ENCODE measurements at regions not wholly inside any gene's neighbourhood (a gene's known extent, or its start where the extent isn't known, plus 50 kb on each side); places are given as distances from the start of the nearest gene placed in this dataset.

DNA sequence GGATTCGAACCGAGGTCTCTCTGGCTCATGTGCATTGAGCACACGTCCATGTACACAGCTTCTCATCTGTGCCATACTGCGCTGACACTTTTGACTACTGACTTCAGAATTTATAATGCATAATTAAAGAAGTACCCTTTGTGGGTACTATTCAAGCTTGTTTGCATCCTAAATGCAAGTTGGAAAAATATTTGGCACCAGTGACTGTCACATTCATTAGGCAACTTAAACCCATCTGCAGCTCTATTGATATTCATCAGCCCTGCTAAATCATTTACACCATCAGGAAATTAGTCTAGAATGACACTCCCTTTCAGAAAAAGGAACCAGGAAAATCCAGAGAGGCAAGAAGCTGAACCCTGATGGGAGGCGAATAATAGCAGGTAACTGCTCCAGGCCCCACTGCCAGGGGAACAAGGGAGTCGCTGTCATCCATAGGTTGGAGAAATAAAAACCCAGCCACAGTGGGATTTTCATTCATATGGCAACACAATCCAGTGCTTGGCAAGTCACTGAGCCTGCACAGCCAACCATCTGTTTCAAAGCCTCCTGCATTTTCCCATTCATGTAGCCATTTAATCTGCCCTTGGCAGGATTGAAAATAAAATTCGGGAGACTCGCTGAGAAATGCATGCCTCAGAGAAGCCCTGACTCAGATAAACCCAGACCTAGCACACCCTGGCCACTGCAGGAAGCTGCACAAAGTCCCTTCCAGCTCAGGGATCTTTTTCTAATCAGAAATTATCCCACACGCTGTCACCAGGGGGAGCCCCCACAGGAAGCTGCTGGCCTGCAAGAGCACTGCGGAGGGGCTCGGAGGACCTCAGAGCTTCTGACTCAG is 103.0 kb upstream of the VEPH1 start:
- Histone ChIP-seq H3K4me1 (no peaks in the 10 kb centered on the region), H3K36me3 (no peaks in the 10 kb centered on the region), H3K4me3 (ENCODE audit: low read depth, low read length) (no peak overlapping the region), H3K9me3 (no peaks in the 10 kb centered on the region), H3K27me3 (no peaks in the 10 kb centered on the region)
- TF ChIP-seq, protein P1, sequence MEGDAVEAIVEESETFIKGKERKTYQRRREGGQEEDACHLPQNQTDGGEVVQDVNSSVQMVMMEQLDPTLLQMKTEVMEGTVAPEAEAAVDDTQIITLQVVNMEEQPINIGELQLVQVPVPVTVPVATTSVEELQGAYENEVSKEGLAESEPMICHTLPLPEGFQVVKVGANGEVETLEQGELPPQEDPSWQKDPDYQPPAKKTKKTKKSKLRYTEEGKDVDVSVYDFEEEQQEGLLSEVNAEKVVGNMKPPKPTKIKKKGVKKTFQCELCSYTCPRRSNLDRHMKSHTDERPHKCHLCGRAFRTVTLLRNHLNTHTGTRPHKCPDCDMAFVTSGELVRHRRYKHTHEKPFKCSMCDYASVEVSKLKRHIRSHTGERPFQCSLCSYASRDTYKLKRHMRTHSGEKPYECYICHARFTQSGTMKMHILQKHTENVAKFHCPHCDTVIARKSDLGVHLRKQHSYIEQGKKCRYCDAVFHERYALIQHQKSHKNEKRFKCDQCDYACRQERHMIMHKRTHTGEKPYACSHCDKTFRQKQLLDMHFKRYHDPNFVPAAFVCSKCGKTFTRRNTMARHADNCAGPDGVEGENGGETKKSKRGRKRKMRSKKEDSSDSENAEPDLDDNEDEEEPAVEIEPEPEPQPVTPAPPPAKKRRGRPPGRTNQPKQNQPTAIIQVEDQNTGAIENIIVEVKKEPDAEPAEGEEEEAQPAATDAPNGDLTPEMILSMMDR (IDR thresholded peaks at IDR 0.05; ENCODE audit: low read depth, low read length): peak; percentile 92
- DNase-seq: peak; percentile 80

DNA sequence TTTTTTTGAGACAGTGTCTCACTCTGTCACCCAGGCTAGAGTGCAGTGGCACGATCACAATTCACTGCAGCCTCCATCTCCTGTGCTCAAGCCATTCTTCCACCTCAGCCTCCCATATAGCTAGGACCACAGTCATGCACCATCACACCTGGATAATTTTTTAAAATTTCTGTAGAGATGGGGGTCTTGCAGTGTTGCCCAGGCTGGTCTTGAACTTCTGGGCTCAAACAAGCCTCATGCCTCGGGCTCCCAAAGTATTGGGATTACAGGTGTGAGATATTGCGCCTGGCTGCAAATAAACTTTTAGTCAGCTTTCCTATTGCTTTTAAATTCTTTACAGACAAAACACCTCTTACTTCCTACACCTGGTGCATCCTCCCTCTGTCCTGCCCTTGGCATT is 102.1 kb upstream of the VEPH1 start:
- no peak overlapping the region for H3K4me3 ChIP-seq (ENCODE audit: low read depth, low read length)
- H3K9me3 ChIP-seq: no peaks in the 10 kb centered on the region
- H3K27me3 ChIP-seq: no peaks in the 10 kb centered on the region
- H3K36me3 ChIP-seq: no peaks in the 10 kb centered on the region
- TF ChIP-seq, protein P1 (IDR thresholded peaks at IDR 0.05; ENCODE audit: low read depth, low read length): no peak
- no peaks in the 10 kb centered on the region for H3K4me1 ChIP-seq
- DNase-seq: no peak

DNA sequence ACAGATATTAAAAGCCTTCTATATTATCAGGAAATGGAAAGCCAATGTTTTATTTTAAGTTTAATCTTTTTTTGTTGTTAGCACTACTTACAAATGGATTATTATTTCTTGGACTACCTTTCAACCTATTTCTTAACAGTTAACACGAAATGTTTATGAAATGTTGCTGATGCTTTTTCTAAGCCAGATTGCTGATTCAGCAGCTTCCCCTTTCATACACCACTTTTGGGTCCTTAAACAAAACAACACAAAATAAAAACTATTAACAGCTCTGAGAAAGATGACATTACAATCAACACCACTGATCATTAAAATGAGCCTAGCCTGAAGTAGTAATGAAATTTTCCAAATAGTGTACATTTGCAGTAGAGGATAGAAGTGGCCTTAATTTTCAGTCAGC is 99.2 kb upstream of the VEPH1 start:
- DNase-seq: no peak
- H3K4me1 ChIP-seq: no peaks in the 10 kb centered on the region
- H3K9me3 ChIP-seq: no peaks in the 10 kb centered on the region
- TF ChIP-seq, protein P1 (IDR thresholded peaks at IDR 0.05; ENCODE audit: low read depth, low read length): no peak
- H3K36me3 ChIP-seq: no peaks in the 10 kb centered on the region
- no peaks in the 10 kb centered on the region for H3K27me3 ChIP-seq
- no peak overlapping the region for H3K4me3 ChIP-seq (ENCODE audit: low read depth, low read length)

DNA sequence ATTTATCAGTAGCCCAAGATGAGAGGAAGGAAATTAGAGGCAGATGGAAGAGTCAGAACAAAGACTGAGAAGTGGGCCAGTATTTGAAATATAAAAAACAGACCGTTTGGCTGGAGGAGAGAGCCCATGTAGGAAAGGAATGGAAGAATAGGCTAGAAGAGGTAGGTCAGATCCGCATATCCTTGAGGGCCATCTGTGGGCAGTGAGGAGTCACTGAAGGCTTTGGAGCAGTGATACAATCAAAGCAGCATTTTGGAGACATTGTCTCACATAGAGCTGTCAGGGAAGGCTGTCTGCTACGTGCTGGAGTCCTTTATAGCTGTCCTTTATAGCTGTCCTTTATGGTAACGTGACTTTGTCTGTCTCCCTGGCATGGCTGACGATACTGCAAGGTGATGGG is 92.0 kb upstream of the VEPH1 start:
- Histone ChIP-seq H3K4me1 (no peaks in the 10 kb centered on the region), H3K9me3 (no peaks in the 10 kb centered on the region), H3K36me3 (no peaks in the 10 kb centered on the region), H3K27me3 (no peaks in the 10 kb centered on the region), H3K4me3 (ENCODE audit: low read depth, low read length) (no peak overlapping the region)
- no peak for DNase-seq
- TF ChIP-seq, protein P1 (IDR thresholded peaks at IDR 0.05; ENCODE audit: low read depth, low read length): no peak

DNA sequence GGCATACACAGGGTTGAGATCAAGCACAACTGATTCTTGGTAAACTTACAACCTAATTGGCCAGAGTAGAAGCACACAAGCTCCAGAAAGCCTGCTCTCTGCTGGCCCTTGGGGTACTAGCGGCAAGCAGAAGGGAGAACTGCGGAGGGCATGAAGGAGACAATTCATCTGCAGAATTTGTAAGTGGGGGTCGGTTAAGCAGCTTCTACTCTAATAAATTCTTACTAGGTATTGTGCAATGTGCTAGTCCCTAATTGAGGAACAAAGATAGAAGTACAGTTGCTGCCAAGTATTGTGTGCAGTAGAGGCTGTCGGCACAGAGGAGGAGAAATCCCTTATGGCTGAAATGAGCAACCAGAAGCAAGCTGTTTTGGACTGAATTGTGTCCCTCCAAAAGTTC is 91.2 kb upstream of the VEPH1 start:
- Histone ChIP-seq H3K4me3 (ENCODE audit: low read depth, low read length) (no peak overlapping the region), H3K27me3 (no peaks in the 10 kb centered on the region), H3K36me3 (no peaks in the 10 kb centered on the region), H3K9me3 (no peaks in the 10 kb centered on the region), H3K4me1 (no peaks in the 10 kb centered on the region)
- DNase-seq: no peak
- TF ChIP-seq, protein P1 (IDR thresholded peaks at IDR 0.05; ENCODE audit: low read depth, low read length): peak; percentile 20; the same call in 1 of the 2 replicates

DNA sequence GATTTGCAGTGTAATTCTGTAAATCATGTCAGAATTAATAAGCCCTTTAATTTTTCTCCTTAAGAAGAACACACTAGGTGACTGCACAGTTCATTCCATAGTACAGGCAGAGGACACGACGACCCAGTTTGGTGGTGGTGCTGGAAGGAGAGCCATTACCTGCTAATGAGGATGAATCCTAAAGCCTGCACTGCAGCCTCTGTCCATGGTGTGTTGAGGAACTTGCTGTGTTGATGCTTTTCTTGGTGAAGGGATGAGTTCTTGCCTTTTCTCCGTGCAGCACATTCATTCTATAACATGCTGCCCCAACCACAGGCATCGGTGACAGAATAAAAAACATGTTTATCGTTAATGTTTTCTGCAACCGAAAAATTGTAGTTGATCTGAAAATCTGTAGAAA is 89.6 kb upstream of the VEPH1 start:
- no peaks in the 10 kb centered on the region for H3K4me1 ChIP-seq
- H3K4me3 ChIP-seq (ENCODE audit: low read depth, low read length): no peak overlapping the region
- H3K36me3 ChIP-seq: no peaks in the 10 kb centered on the region
- TF ChIP-seq, protein P1 (IDR thresholded peaks at IDR 0.05; ENCODE audit: low read depth, low read length): no peak
- no peak for DNase-seq
- H3K27me3 ChIP-seq: no peaks in the 10 kb centered on the region
- H3K9me3 ChIP-seq: no peaks in the 10 kb centered on the region
